GM23338 (cell line): ENCODE measurements at regions not wholly inside any gene's neighbourhood (a gene's known extent, or its start where the extent isn't known, plus 50 kb on each side); places are given as distances from the start of the nearest gene placed in this dataset.

Source experiments
- ATAC-seq: fragments of 200-7000 bp; cut with Tn5 transposase; 3 replicates; pipeline ENCODE4 v1.9.1; 2020
- DNase-seq: peaks from one replicate; pipeline ENCODE4 v3.0.0-alpha.2; 2015; ENCODE audit warnings: low spot score
- H2AFZ ChIP-seq: fragments of 200-600 bp; sonication (generic); 2 replicates; pipeline ENCODE4 v1.8.0; 2016; ENCODE audit warnings: antibody characterized with exemption, mild to moderate bottlenecking, moderate library complexity
- H3F3A ChIP-seq: fragments of 200-600 bp; sonication (generic); replicated peaks from 2 replicates; pipeline ENCODE4 v1.8.0; 2017; ENCODE audit warnings: antibody characterized with exemption, mixed run types, low read depth
- H3K27ac ChIP-seq: fragments of 200-600 bp; sonication (generic); 2 replicates; pipeline ENCODE4 v1.6.1; 2016; ENCODE audit warnings: low read depth
- H3K27me3 ChIP-seq: fragments of 200-600 bp; sonication (generic); 2 replicates; pipeline ENCODE4 v1.8.0; 2016; ENCODE audit warnings: mild to moderate bottlenecking, mixed run types, moderate library complexity; ENCODE audit not compliant: insufficient read depth
- H3K36me3 ChIP-seq: fragments of 200-600 bp; sonication (generic); 2 replicates; pipeline ENCODE4 v1.8.0; 2016; ENCODE audit warnings: mild to moderate bottlenecking; ENCODE audit not compliant: insufficient read depth
- H3K4me1 ChIP-seq: fragments of 200-600 bp; sonication (generic); 2 replicates; pipeline ENCODE4 v1.8.0; 2016; ENCODE audit warnings: mild to moderate bottlenecking, moderate library complexity; ENCODE audit not compliant: insufficient read depth
- H3K4me2 ChIP-seq: fragments of 200-600 bp; sonication (generic); 2 replicates; pipeline ENCODE4 v1.7.1; 2017; ENCODE audit warnings: mixed run types
- H3K4me3 ChIP-seq: fragments of 200-600 bp; sonication (generic); 2 replicates; pipeline ENCODE4 v1.6.1; 2016; ENCODE audit warnings: mixed run types
- H3K79me2 ChIP-seq: fragments of 200-600 bp; sonication (generic); replicated peaks from 2 replicates; pipeline ENCODE4 v1.8.0; 2017; ENCODE audit warnings: mild to moderate bottlenecking; ENCODE audit not compliant: insufficient read depth
- H3K9me2 ChIP-seq: fragments of 200-600 bp; sonication (generic); 2 replicates; pipeline ENCODE4 v1.8.0; 2017; ENCODE audit not compliant: insufficient read depth
- H4K20me1 ChIP-seq: fragments of 200-600 bp; sonication (generic); replicated peaks from 2 replicates; pipeline ENCODE4 v1.8.0; 2017; ENCODE audit warnings: mild to moderate bottlenecking; ENCODE audit not compliant: insufficient read depth
- H3K27ac Mint-ChIP-seq: 2 replicates; pipeline ENCODE4 v1.8.0; 2020; ENCODE audit warnings: inconsistent platforms, mild to moderate bottlenecking, moderate library complexity, mixed read lengths
- H3K27me3 Mint-ChIP-seq: 3 replicates; pipeline ENCODE4 v1.8.0; 2022; ENCODE audit warnings: low read depth, mild to moderate bottlenecking, moderate library complexity, mixed read lengths, inconsistent platforms; ENCODE audit not compliant: insufficient read depth, poor library complexity
- H3K36me3 Mint-ChIP-seq: 3 replicates; pipeline ENCODE4 v1.8.0; 2021; ENCODE audit warnings: low read depth, mild to moderate bottlenecking, inconsistent platforms, moderate library complexity, mixed read lengths
- H3K4me1 Mint-ChIP-seq: 3 replicates; pipeline ENCODE4 v1.8.0; 2020; ENCODE audit warnings: mild to moderate bottlenecking, inconsistent platforms, mixed read lengths
- H3K4me3 Mint-ChIP-seq: 3 replicates; pipeline ENCODE4 v1.8.0; 2021; ENCODE audit warnings: moderate library complexity, mild to moderate bottlenecking, inconsistent platforms, mixed read lengths
- H3K9me3 Mint-ChIP-seq: 3 replicates; pipeline ENCODE4 v1.8.0; 2020; ENCODE audit warnings: moderate library complexity, mild to moderate bottlenecking, inconsistent platforms, mixed read lengths
- CREB1 ChIP-seq: fragments of 250-450 bp; sonication (Bioruptor Pico); IDR thresholded peaks from 2 replicates; pipeline ENCODE4 v1.5.0; 2020; ENCODE audit warnings: low read depth, mild to moderate bottlenecking, moderate library complexity
- CTCF ChIP-seq, 2 experiments: fragments of 200-600 bp in 1 of 2; sonication (generic) in 1 of 2; conservative IDR thresholded peaks; 2 replicates each; pipeline versions ENCODE4 v1.5.1 to v1.6.1; 2016 to 2017; ENCODE audit warnings: antibody characterized with exemption in 2 of 2, low read depth in 2 of 2, mild to moderate bottlenecking in 2 of 2, moderate library complexity in 1 of 2
- ETS1 ChIP-seq: IDR thresholded peaks from 2 replicates; pipeline ENCODE4 v1.6.1; 2016; ENCODE audit warnings: antibody characterized with exemption
- JUNB ChIP-seq: IDR thresholded peaks from one replicate; pipeline ENCODE4 v1.6.1; 2016; ENCODE audit warnings: antibody characterized with exemption; ENCODE audit not compliant: unreplicated experiment
- NANOG ChIP-seq: IDR thresholded peaks from 2 replicates; pipeline ENCODE4 v1.6.1; 2016; ENCODE audit warnings: antibody characterized with exemption, borderline replicate concordance
- POLR2AphosphoS5 ChIP-seq: IDR thresholded peaks from 2 replicates; pipeline ENCODE4 v1.6.1; 2016; ENCODE audit warnings: antibody characterized with exemption, low read depth
- STAT1 ChIP-seq: IDR thresholded peaks from one replicate; pipeline ENCODE4 v1.6.1; 2016; ENCODE audit warnings: antibody characterized with exemption; ENCODE audit not compliant: unreplicated experiment
- ZNF462 ChIP-seq: fragments of 250-450 bp; sonication (Bioruptor Pico); IDR thresholded peaks from 2 replicates; pipeline ENCODE4 v1.5.0; 2020; ENCODE audit warnings: mild to moderate bottlenecking, moderate library complexity

GRCh38 chr11:24408202-24408601, 88.7 kb upstream of the LUZP2 start:
- no peaks in the 10 kb centered on the region for H4K20me1 ChIP-seq
- no peak overlapping the region for H3K4me3 Mint-ChIP-seq
- H3K27ac Mint-ChIP-seq = no peak overlapping the region
- no peaks in the 10 kb centered on the region for H3K27me3 Mint-ChIP-seq
- H3K4me2 ChIP-seq = no peak overlapping the region
- no peaks in the 10 kb centered on the region for H3K27me3 ChIP-seq
- H3K4me3 ChIP-seq = no peak overlapping the region
- ATAC-seq = no peak
- DNase-seq = no peak
- H3F3A ChIP-seq = no peaks in the 10 kb centered on the region
- no peaks in the 10 kb centered on the region for H3K4me1 ChIP-seq
- TF ChIP-seq POLR2AphosphoS5 (no peak), ZNF462 (CRISPR knock-in tag) (no peak), JUNB (no peak), NANOG (no peak), CREB1 (CRISPR knock-in tag) (no peak), CTCF (conservative IDR thresholded peaks at IDR 0.05; ENCODE audit: low read depth in 2 of 2) (no peak), ETS1 (no peak), STAT1 (no peak)
- no peaks in the 10 kb centered on the region for H3K36me3 Mint-ChIP-seq
- no peaks in the 10 kb centered on the region for H3K79me2 ChIP-seq
- H3K36me3 ChIP-seq = no peaks in the 10 kb centered on the region
- no peaks in the 10 kb centered on the region for H3K9me3 Mint-ChIP-seq
- H3K27ac ChIP-seq = no peak overlapping the region
- no peaks in the 10 kb centered on the region for H3K4me1 Mint-ChIP-seq
- no peaks in the 10 kb centered on the region; the same call in 1 of the 2 replicates for H3K9me2 ChIP-seq
- no peak overlapping the region for H2AFZ ChIP-seq
